ENCODE measurements at regions not wholly inside any gene's neighbourhood (a gene's known extent, or its start where the extent isn't known, plus 50 kb on each side); places are given as distances from the start of the nearest gene placed in this dataset.

- Histone ChIP-seq H2BK5ac (ENCODE audit: low read depth, low read length, poor library complexity) (no peak overlapping the region), H3K9ac (ENCODE audit: low read length) (no peak overlapping the region), H4K8ac (ENCODE audit: low read depth, low read length) (no peak overlapping the region), H4K12ac (ENCODE audit: low read depth, low read length) (no peak overlapping the region), H4K91ac (ENCODE audit: low read depth, low read length) (no peak overlapping the region), H3K4me3 (ENCODE audit: low read depth, low read length) (no peak overlapping the region), H3K79me1 (ENCODE audit: low read length) (no peaks in the 10 kb centered on the region), H3K9me3 (ENCODE audit: insufficient read depth, low read depth, low read length) (no peaks in the 10 kb centered on the region), H3K4me1 (ENCODE audit: control insufficient read depth in 1 of 2, insufficient read depth in 2 of 2, low read length in 2 of 2) (peaks cover 0 to 2% of the 10 kb centered on the region in 2 experiments), H3K27me3 (ENCODE audit: insufficient read depth, low read length) (no peaks in the 10 kb centered on the region), H2BK12ac (ENCODE audit: low read length) (no peak overlapping the region), H3K18ac (ENCODE audit: low read length) (no peak overlapping the region), H3K4me2 (ENCODE audit: low read length) (no peak overlapping the region), H3K79me2 (ENCODE audit: control insufficient read depth, insufficient read depth, low read length, poor library complexity) (no peaks in the 10 kb centered on the region), H3K14ac (ENCODE audit: low read length) (no peak overlapping the region), H3K4ac (ENCODE audit: low read depth, low read length) (no peak overlapping the region), H3K27ac (ENCODE audit: low read depth, low read length) (no peak overlapping the region), H2AFZ (ENCODE audit: insufficient read depth, low read length, poor library complexity) (no peak overlapping the region), H3K36me3 (ENCODE audit: control insufficient read depth in 1 of 2, insufficient read depth in 2 of 2, low read length in 2 of 2) (no peaks in the 10 kb centered on the region), H2BK120ac (ENCODE audit: insufficient read depth, low read length, poor library complexity) (no peak overlapping the region), H3K23ac (ENCODE audit: low read length) (no peak overlapping the region), H2AK5ac (ENCODE audit: low read length) (no peak overlapping the region)
- no CpG with 5 or more reads among the region's 5 CpGs for WGBS (ENCODE audit: extremely low coverage, insufficient coverage, insufficient read length)
- DNase-seq: peak; percentile 58 to 76
Measured at GRCh38 chr9:107142896-107143603, 140.0 kb upstream of the RAD23B start.

- Histone ChIP-seq H3K4me2 (ENCODE audit: low read length) (no peak overlapping the region), H3K18ac (ENCODE audit: low read length) (no peak overlapping the region), H4K91ac (ENCODE audit: low read depth, low read length) (no peak overlapping the region), H2BK120ac (ENCODE audit: insufficient read depth, low read length, poor library complexity) (no peak overlapping the region), H4K12ac (ENCODE audit: low read depth, low read length) (no peak overlapping the region), H4K8ac (ENCODE audit: low read depth, low read length) (no peak overlapping the region), H2BK5ac (ENCODE audit: low read depth, low read length, poor library complexity) (no peak overlapping the region), H2BK12ac (ENCODE audit: low read length) (no peak overlapping the region), H3K9me3 (ENCODE audit: insufficient read depth, low read depth, low read length) (no peaks in the 10 kb centered on the region), H3K4me3 (ENCODE audit: low read depth, low read length) (no peak overlapping the region), H3K27ac (ENCODE audit: low read depth, low read length) (no peak overlapping the region), H3K9ac (ENCODE audit: low read length) (no peak overlapping the region), H2AK5ac (ENCODE audit: low read length) (no peak overlapping the region), H3K14ac (ENCODE audit: low read length) (no peak overlapping the region), H2AFZ (ENCODE audit: insufficient read depth, low read length, poor library complexity) (no peak overlapping the region), H3K4me1 (ENCODE audit: control insufficient read depth in 1 of 2, insufficient read depth in 2 of 2, low read length in 2 of 2) (peaks cover 0 to 2% of the 10 kb centered on the region in 2 experiments), H3K4ac (ENCODE audit: low read depth, low read length) (no peak overlapping the region), H3K27me3 (ENCODE audit: insufficient read depth, low read length) (no peaks in the 10 kb centered on the region), H3K79me1 (ENCODE audit: low read length) (no peaks in the 10 kb centered on the region), H3K79me2 (ENCODE audit: control insufficient read depth, insufficient read depth, low read length, poor library complexity) (no peaks in the 10 kb centered on the region), H3K36me3 (ENCODE audit: control insufficient read depth in 1 of 2, insufficient read depth in 2 of 2, low read length in 2 of 2) (no peaks in the 10 kb centered on the region), H3K23ac (ENCODE audit: low read length) (no peak overlapping the region)
- DNase-seq: no peak
- WGBS (ENCODE audit: extremely low coverage, insufficient coverage, insufficient read length): no CpG with 5 or more reads among the region's 1 CpG
Measured at GRCh38 chr9:107144475-107144874, 138.6 kb upstream of the RAD23B start.

GRCh38 chr9:107147134-107147533 lies 135.9 kb upstream of the RAD23B start:
- no CpG with 5 or more reads among the region's 2 CpGs for WGBS (ENCODE audit: extremely low coverage, insufficient coverage, insufficient read length)
- no peak overlapping the region for H2BK120ac ChIP-seq (ENCODE audit: insufficient read depth, low read length, poor library complexity)

GRCh38 chr9:107148216-107148615 lies 134.9 kb upstream of the RAD23B start:
- no peak overlapping the region for H3K9ac ChIP-seq (ENCODE audit: low read length)
- H4K8ac ChIP-seq (ENCODE audit: low read depth, low read length): no peak overlapping the region
- H3K79me1 ChIP-seq (ENCODE audit: low read length): no peaks in the 10 kb centered on the region
- no CpG with 5 or more reads among the region's 2 CpGs for WGBS (ENCODE audit: extremely low coverage, insufficient coverage, insufficient read length)
- no peak overlapping the region for H2BK120ac ChIP-seq (ENCODE audit: insufficient read depth, low read length, poor library complexity)
- H3K27ac ChIP-seq (ENCODE audit: low read depth, low read length): no peak overlapping the region
- H3K27me3 ChIP-seq (ENCODE audit: insufficient read depth, low read length): no peaks in the 10 kb centered on the region
- DNase-seq: no peak
- H3K4me1 ChIP-seq (ENCODE audit: control insufficient read depth in 1 of 2, insufficient read depth in 2 of 2, low read length in 2 of 2): no peaks in the 10 kb centered on the region
- H4K12ac ChIP-seq (ENCODE audit: low read depth, low read length): no peak overlapping the region
- H4K91ac ChIP-seq (ENCODE audit: low read depth, low read length): no peak overlapping the region
- H3K4me3 ChIP-seq (ENCODE audit: low read depth, low read length): no peak overlapping the region
- no peak overlapping the region for H2BK12ac ChIP-seq (ENCODE audit: low read length)
- no peak overlapping the region for H2BK5ac ChIP-seq (ENCODE audit: low read depth, low read length, poor library complexity)
- H3K18ac ChIP-seq (ENCODE audit: low read length): no peak overlapping the region
- no peak overlapping the region for H2AK5ac ChIP-seq (ENCODE audit: low read length)
- H3K4ac ChIP-seq (ENCODE audit: low read depth, low read length): no peak overlapping the region
- H3K9me3 ChIP-seq (ENCODE audit: insufficient read depth, low read depth, low read length): no peaks in the 10 kb centered on the region
- no peak overlapping the region for H3K23ac ChIP-seq (ENCODE audit: low read length)
- no peaks in the 10 kb centered on the region for H3K79me2 ChIP-seq (ENCODE audit: control insufficient read depth, insufficient read depth, low read length, poor library complexity)
- no peak overlapping the region for H3K4me2 ChIP-seq (ENCODE audit: low read length)
- H2AFZ ChIP-seq (ENCODE audit: insufficient read depth, low read length, poor library complexity): no peak overlapping the region
- no peaks in the 10 kb centered on the region for H3K36me3 ChIP-seq (ENCODE audit: control insufficient read depth in 1 of 2, insufficient read depth in 2 of 2, low read length in 2 of 2)
- no peak overlapping the region for H3K14ac ChIP-seq (ENCODE audit: low read length)

More at GRCh38 chr9:107147134-107147533, 135.9 kb upstream of the RAD23B start:
- H4K91ac ChIP-seq (ENCODE audit: low read depth, low read length): no peak overlapping the region
- peaks cover 0 to 2% of the 10 kb centered on the region in 2 experiments for H3K4me1 ChIP-seq (ENCODE audit: control insufficient read depth in 1 of 2, insufficient read depth in 2 of 2, low read length in 2 of 2)
- no peak overlapping the region for H2BK5ac ChIP-seq (ENCODE audit: low read depth, low read length, poor library complexity)
- no peaks in the 10 kb centered on the region for H3K9me3 ChIP-seq (ENCODE audit: insufficient read depth, low read depth, low read length)
- no peak overlapping the region for H3K4me3 ChIP-seq (ENCODE audit: low read depth, low read length)
- H3K18ac ChIP-seq (ENCODE audit: low read length): no peak overlapping the region
- no peaks in the 10 kb centered on the region for H3K79me2 ChIP-seq (ENCODE audit: control insufficient read depth, insufficient read depth, low read length, poor library complexity)
- H2AFZ ChIP-seq (ENCODE audit: insufficient read depth, low read length, poor library complexity): no peak overlapping the region
- H3K79me1 ChIP-seq (ENCODE audit: low read length): no peaks in the 10 kb centered on the region
- no peak overlapping the region for H2AK5ac ChIP-seq (ENCODE audit: low read length)
- H3K23ac ChIP-seq (ENCODE audit: low read length): no peak overlapping the region
- H2BK12ac ChIP-seq (ENCODE audit: low read length): no peak overlapping the region
- no peaks in the 10 kb centered on the region for H3K27me3 ChIP-seq (ENCODE audit: insufficient read depth, low read length)
- no peak overlapping the region for H3K27ac ChIP-seq (ENCODE audit: low read depth, low read length)
- H4K8ac ChIP-seq (ENCODE audit: low read depth, low read length): no peak overlapping the region
- H3K14ac ChIP-seq (ENCODE audit: low read length): no peak overlapping the region
- no peak overlapping the region for H3K4ac ChIP-seq (ENCODE audit: low read depth, low read length)
- H3K36me3 ChIP-seq (ENCODE audit: control insufficient read depth in 1 of 2, insufficient read depth in 2 of 2, low read length in 2 of 2): no peaks in the 10 kb centered on the region
- H3K4me2 ChIP-seq (ENCODE audit: low read length): no peak overlapping the region
- no peak overlapping the region for H4K12ac ChIP-seq (ENCODE audit: low read depth, low read length)
- no peak for DNase-seq
- H3K9ac ChIP-seq (ENCODE audit: low read length): no peak overlapping the region
